Mesendoderm (in vitro differentiated cells): ENCODE measurements at regions not wholly inside any gene's neighbourhood (a gene's known extent, or its start where the extent isn't known, plus 50 kb on each side); places are given as distances from the start of the nearest gene placed in this dataset.

Experiments
- DNase-seq: peaks from one replicate; pipeline ENCODE4 v3.0.0; 2013
- H2AK5ac ChIP-seq: 2 replicates; pipeline ENCODE4 v1.6.1; 2013; ENCODE audit warnings: low read length, inconsistent platforms
- H2BK120ac ChIP-seq: 2 replicates; pipeline ENCODE4 v1.6.1; 2013; ENCODE audit warnings: low read depth, mild to moderate bottlenecking, low read length, moderate library complexity, mixed read lengths
- H2BK15ac ChIP-seq: replicated peaks from 2 replicates; pipeline ENCODE4 v1.6.1; 2013; ENCODE audit warnings: low read depth, mild to moderate bottlenecking, moderate library complexity
- H2BK5ac ChIP-seq: 2 replicates; pipeline ENCODE4 v1.6.1; 2013; ENCODE audit warnings: low read length, inconsistent platforms
- H3K18ac ChIP-seq: 2 replicates; pipeline ENCODE4 v1.6.1; 2013; ENCODE audit warnings: mild to moderate bottlenecking, low read length, mixed read lengths
- H3K23ac ChIP-seq: one replicate; pipeline ENCODE4 v1.6.1; 2013; ENCODE audit warnings: low read length
- H3K27ac ChIP-seq: 2 replicates; pipeline ENCODE4 v1.5.1; 2013; ENCODE audit warnings: low read depth, mild to moderate bottlenecking, inconsistent platforms, low read length, moderate library complexity
- H3K27me3 ChIP-seq: 2 replicates; pipeline ENCODE4 v1.6.1; 2013; ENCODE audit warnings: low read length, control low read depth, mild to moderate bottlenecking, inconsistent platforms; ENCODE audit not compliant: insufficient read depth, poor library complexity
- H3K36me3 ChIP-seq: 2 replicates; pipeline ENCODE4 v1.6.1; 2013; ENCODE audit warnings: low read length, inconsistent platforms; ENCODE audit not compliant: control insufficient read depth, insufficient read depth
- H3K4ac ChIP-seq: one replicate; pipeline ENCODE4 v1.6.1; 2013; ENCODE audit warnings: low read depth, mild to moderate bottlenecking, low read length, moderate library complexity
- H3K4me1 ChIP-seq: 2 replicates; pipeline ENCODE4 v1.6.1; 2013; ENCODE audit warnings: low read depth, low read length, inconsistent platforms; ENCODE audit not compliant: control insufficient read depth
- H3K4me2 ChIP-seq: 2 replicates; pipeline ENCODE4 v1.6.1; 2013; ENCODE audit warnings: low read length
- H3K4me3 ChIP-seq: 2 replicates; pipeline ENCODE4 v1.5.1; 2013; ENCODE audit warnings: mild to moderate bottlenecking, low read length
- H3K56ac ChIP-seq: one replicate; pipeline ENCODE4 v1.6.1; 2013; ENCODE audit warnings: low read length
- H3K79me1 ChIP-seq: 2 replicates; pipeline ENCODE4 v1.6.1; 2013; ENCODE audit warnings: low read length, inconsistent platforms
- H3K79me2 ChIP-seq: 2 replicates; pipeline ENCODE4 v1.6.1; 2013; ENCODE audit warnings: mild to moderate bottlenecking, low read length; ENCODE audit not compliant: control insufficient read depth, insufficient read depth
- H3K9ac ChIP-seq: 2 replicates; pipeline ENCODE4 v1.6.1; 2013; ENCODE audit warnings: low read length, inconsistent platforms
- H4K5ac ChIP-seq: one replicate; pipeline ENCODE4 v1.6.1; 2013; ENCODE audit warnings: low read length
- H4K8ac ChIP-seq: one replicate; pipeline ENCODE4 v1.6.1; 2013; ENCODE audit warnings: low read depth, mild to moderate bottlenecking, control low read depth, low read length, moderate library complexity
- WGBS: extraction: QIAGEN DNeasy Blood & Tissue Kit; methylation state at CpG from one replicate; pipeline ENCODE4 v1.1.7; 2013; ENCODE audit warnings: low lambda C conversion rate, missing lambda C conversion rate; ENCODE audit not compliant: insufficient coverage; ENCODE audit errors: extremely low coverage; 5-methylcytosine and 5-hydroxymethylcytosine counted together

DNA sequence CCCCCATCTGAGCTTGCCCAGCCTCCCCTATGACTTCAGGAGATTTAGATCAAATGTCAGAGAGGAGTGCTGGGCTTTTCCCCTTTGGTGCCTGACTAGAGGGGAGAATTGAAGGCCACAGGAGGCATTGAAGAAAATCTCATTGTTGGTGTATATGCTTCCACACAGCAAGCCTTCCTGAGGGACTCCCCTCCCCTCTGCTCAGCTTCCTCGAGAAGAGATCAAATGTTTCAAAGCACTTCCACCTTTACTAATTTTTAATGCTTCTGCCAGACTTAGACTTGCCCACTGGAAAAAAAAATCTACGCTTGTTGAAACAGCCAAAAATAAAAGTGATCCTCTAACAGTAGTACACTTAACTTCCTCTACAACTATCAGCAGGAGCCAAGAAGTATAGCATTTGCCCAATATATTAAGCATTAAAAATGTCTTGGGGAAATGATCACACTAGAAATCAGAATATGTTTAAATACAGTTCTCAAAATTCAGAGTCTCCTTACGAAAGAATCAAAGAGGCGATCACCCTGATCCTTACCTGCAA is 79.3 kb downstream of the FZD1 start:
- Histone ChIP-seq H3K79me1 (no peaks in the 10 kb centered on the region), H3K27me3 (peaks cover 3% of the 10 kb centered on the region), H2AK5ac (no peak overlapping the region), H3K9ac (no peak overlapping the region), H3K4ac (no peak overlapping the region), H3K4me2 (no peak overlapping the region), H3K56ac (no peak overlapping the region), H3K4me1 (no peaks in the 10 kb centered on the region), H3K23ac (no peak overlapping the region), H3K4me3 (no peak overlapping the region), H2BK5ac (no peak overlapping the region), H4K8ac (no peak overlapping the region), H3K18ac (no peak overlapping the region), H3K79me2 (no peaks in the 10 kb centered on the region), H2BK120ac (no peak overlapping the region), H2BK15ac (no peak overlapping the region), H3K36me3 (no peaks in the 10 kb centered on the region), H3K27ac (no peak overlapping the region), H4K5ac (no peak overlapping the region)
- no peak for DNase-seq
- WGBS, result no CpG with 5 or more reads among the region's 4 CpGs

- H3K4ac ChIP-seq, result no peak overlapping the region
- no peak overlapping the region for H3K9ac ChIP-seq
- H2AK5ac ChIP-seq, result no peak overlapping the region
- WGBS, result no CpG with 5 or more reads among the region's 6 CpGs
- no peaks in the 10 kb centered on the region for H3K79me1 ChIP-seq
- H3K36me3 ChIP-seq, result no peaks in the 10 kb centered on the region
- H3K4me1 ChIP-seq, result no peaks in the 10 kb centered on the region
- no peak overlapping the region for H2BK120ac ChIP-seq
- no peak overlapping the region for H4K8ac ChIP-seq
- H3K4me3 ChIP-seq, result no peak overlapping the region
- H3K79me2 ChIP-seq, result no peaks in the 10 kb centered on the region
- H3K27ac ChIP-seq, result no peak overlapping the region
- no peak overlapping the region for H2BK5ac ChIP-seq
- no peak overlapping the region for H4K5ac ChIP-seq
- H3K27me3 ChIP-seq, result peaks cover 3% of the 10 kb centered on the region
- no peak overlapping the region for H3K56ac ChIP-seq
- no peak overlapping the region for H3K4me2 ChIP-seq
- H3K23ac ChIP-seq, result no peak overlapping the region
- H3K18ac ChIP-seq, result no peak overlapping the region
- no peak for DNase-seq
- no peak overlapping the region for H2BK15ac ChIP-seq
Observed at GRCh38 chr7:91343996-91344629, 79.9 kb downstream of the FZD1 start.

DNA sequence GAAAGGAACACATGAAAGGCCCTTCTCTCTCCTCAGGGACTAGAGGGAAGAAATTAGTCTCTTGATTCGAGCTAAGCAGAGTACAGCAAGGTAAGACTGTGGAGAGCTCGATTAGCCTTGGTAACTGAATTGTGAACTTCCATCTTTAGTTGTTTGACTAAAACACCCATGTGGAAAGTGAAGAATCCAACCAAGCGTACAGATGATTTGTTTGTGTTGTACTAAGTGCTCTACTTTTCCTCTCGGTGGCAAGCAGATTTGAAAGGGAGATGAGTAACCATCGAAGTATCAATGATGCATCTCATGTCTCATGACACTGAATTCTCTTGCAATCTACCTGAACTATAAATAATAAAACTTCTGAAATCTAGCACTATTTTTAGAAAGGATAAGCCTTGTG is 80.7 kb downstream of the FZD1 start:
- Histone ChIP-seq H3K36me3 (no peaks in the 10 kb centered on the region), H4K8ac (no peak overlapping the region), H2BK5ac (no peak overlapping the region), H3K18ac (no peak overlapping the region), H3K79me2 (no peaks in the 10 kb centered on the region), H3K23ac (no peak overlapping the region), H3K9ac (no peak overlapping the region), H2BK120ac (no peak overlapping the region), H3K4me1 (no peaks in the 10 kb centered on the region), H3K56ac (no peak overlapping the region), H3K27me3 (peaks cover 3% of the 10 kb centered on the region), H3K79me1 (no peaks in the 10 kb centered on the region), H2AK5ac (no peak overlapping the region), H3K27ac (no peak overlapping the region), H2BK15ac (no peak overlapping the region), H3K4me2 (no peak overlapping the region), H4K5ac (no peak overlapping the region), H3K4ac (no peak overlapping the region), H3K4me3 (no peak overlapping the region)
- no peak for DNase-seq
- no CpG with 5 or more reads among the region's 5 CpGs for WGBS

DNA sequence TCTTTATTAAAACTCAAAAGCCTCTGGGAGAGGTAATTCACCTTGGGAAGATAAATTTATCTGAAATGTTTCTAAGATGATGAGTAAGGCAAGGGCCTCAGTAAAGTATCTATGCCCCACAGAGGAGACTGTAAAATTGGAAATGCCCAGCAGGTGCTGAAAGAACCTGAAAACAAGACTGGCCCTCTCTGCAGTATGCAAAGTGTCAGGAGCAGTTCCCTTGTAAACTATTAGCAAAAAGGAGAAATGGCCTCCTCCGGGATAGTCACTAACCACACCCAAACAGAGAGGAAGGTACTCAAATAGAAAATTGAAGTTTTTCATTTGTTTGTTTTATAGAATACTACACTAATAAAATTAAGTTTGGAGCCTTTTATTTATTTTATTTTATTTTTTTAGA is 81.2 kb downstream of the FZD1 start:
- H3K4ac ChIP-seq, result no peak overlapping the region
- no peak overlapping the region for H3K56ac ChIP-seq
- no peak for DNase-seq
- no peak overlapping the region for H3K4me3 ChIP-seq
- H2AK5ac ChIP-seq, result no peak overlapping the region
- H3K27ac ChIP-seq, result no peak overlapping the region
- H3K9ac ChIP-seq, result no peak overlapping the region
- no peak overlapping the region for H3K4me2 ChIP-seq
- H2BK120ac ChIP-seq, result no peak overlapping the region
- H3K23ac ChIP-seq, result no peak overlapping the region
- H4K8ac ChIP-seq, result no peak overlapping the region
- no peak overlapping the region for H3K18ac ChIP-seq
- H3K79me1 ChIP-seq, result no peaks in the 10 kb centered on the region
- WGBS, result no CpG with 5 or more reads among the region's 1 CpG
- H3K36me3 ChIP-seq, result no peaks in the 10 kb centered on the region
- no peak overlapping the region for H2BK5ac ChIP-seq
- H3K4me1 ChIP-seq, result no peaks in the 10 kb centered on the region
- peaks cover 3% of the 10 kb centered on the region for H3K27me3 ChIP-seq
- H3K79me2 ChIP-seq, result no peaks in the 10 kb centered on the region
- H4K5ac ChIP-seq, result no peak overlapping the region
- no peak overlapping the region for H2BK15ac ChIP-seq

- Histone ChIP-seq H3K4me1 (no peaks in the 10 kb centered on the region), H3K4ac (no peak overlapping the region), H3K36me3 (no peaks in the 10 kb centered on the region), H3K79me2 (no peaks in the 10 kb centered on the region), H3K27ac (no peak overlapping the region), H3K9ac (no peak overlapping the region), H3K4me3 (no peak overlapping the region), H4K5ac (no peak overlapping the region), H2AK5ac (no peak overlapping the region), H3K18ac (no peak overlapping the region), H3K23ac (no peak overlapping the region), H3K4me2 (no peak overlapping the region), H4K8ac (no peak overlapping the region), H2BK5ac (no peak overlapping the region), H2BK15ac (no peak overlapping the region), H3K56ac (no peak overlapping the region), H3K27me3 (peaks cover 3% of the 10 kb centered on the region), H2BK120ac (no peak overlapping the region), H3K79me1 (no peaks in the 10 kb centered on the region)
- no peak for DNase-seq
Observed at GRCh38 chr7:91346426-91346825, 82.2 kb downstream of the FZD1 start.

- Histone ChIP-seq H3K79me2 (no peaks in the 10 kb centered on the region), H3K36me3 (no peaks in the 10 kb centered on the region), H3K27me3 (peaks cover 4% of the 10 kb centered on the region), H2BK120ac (no peak overlapping the region), H3K4me1 (no peaks in the 10 kb centered on the region), H3K23ac (no peak overlapping the region), H4K8ac (no peak overlapping the region), H3K9ac (no peak overlapping the region), H3K4me2 (no peak overlapping the region), H3K18ac (no peak overlapping the region), H2BK15ac (no peak overlapping the region), H2BK5ac (no peak overlapping the region), H3K27ac (no peak overlapping the region), H2AK5ac (no peak overlapping the region), H4K5ac (no peak overlapping the region), H3K4ac (no peak overlapping the region), H3K79me1 (no peaks in the 10 kb centered on the region), H3K4me3 (no peak overlapping the region), H3K56ac (no peak overlapping the region)
- WGBS, result no CpG with 5 or more reads among the region's 3 CpGs
- no peak for DNase-seq
Observed at GRCh38 chr7:91347290-91347689, 83.1 kb downstream of the FZD1 start.
